Osteocyte (in vitro differentiated cells): ENCODE measurements at regions not wholly inside any gene's neighbourhood (a gene's known extent, or its start where the extent isn't known, plus 50 kb on each side); places are given as distances from the start of the nearest gene placed in this dataset.
"Not testable (repeated sequence)": the region's sequence is repeated elsewhere in the genome, so short reads cannot be mapped to it uniquely, and the experiment has no call there.

Experiments used
- DNase-seq: peaks from one replicate; pipeline ENCODE4 v3.0.0; 2021; ENCODE audit warnings: mixed read lengths; ENCODE audit not compliant: unreplicated experiment; ENCODE audit errors: extremely low spot score
- H3K27ac Mint-ChIP-seq: one replicate; pipeline ENCODE4 v1.8.0; 2021; ENCODE audit warnings: mild to moderate bottlenecking, mixed read lengths; ENCODE audit not compliant: unreplicated experiment
- H3K27me3 Mint-ChIP-seq: one replicate; pipeline ENCODE4 v1.8.0; 2021; ENCODE audit warnings: mixed read lengths; ENCODE audit not compliant: unreplicated experiment
- H3K36me3 Mint-ChIP-seq: one replicate; pipeline ENCODE4 v1.8.0; 2021; ENCODE audit warnings: mixed read lengths; ENCODE audit not compliant: unreplicated experiment
- H3K4me1 Mint-ChIP-seq: one replicate; pipeline ENCODE4 v1.8.0; 2021; ENCODE audit warnings: mixed read lengths; ENCODE audit not compliant: unreplicated experiment
- H3K4me3 Mint-ChIP-seq: one replicate; pipeline ENCODE4 v1.8.0; 2021; ENCODE audit warnings: mild to moderate bottlenecking, moderate library complexity, mixed read lengths; ENCODE audit not compliant: unreplicated experiment
- H3K9me3 Mint-ChIP-seq: one replicate; pipeline ENCODE4 v1.8.0; 2021; ENCODE audit warnings: mixed read lengths; ENCODE audit not compliant: unreplicated experiment
- TF ChIP-seq, protein P1 (sequence below): fragments of 200-600 bp; sonication (generic); IDR thresholded peaks from 2 replicates; pipeline ENCODE4 v1.5.0; 2021; ENCODE audit warnings: antibody characterized with exemption, mild to moderate bottlenecking, moderate library complexity

DNA sequence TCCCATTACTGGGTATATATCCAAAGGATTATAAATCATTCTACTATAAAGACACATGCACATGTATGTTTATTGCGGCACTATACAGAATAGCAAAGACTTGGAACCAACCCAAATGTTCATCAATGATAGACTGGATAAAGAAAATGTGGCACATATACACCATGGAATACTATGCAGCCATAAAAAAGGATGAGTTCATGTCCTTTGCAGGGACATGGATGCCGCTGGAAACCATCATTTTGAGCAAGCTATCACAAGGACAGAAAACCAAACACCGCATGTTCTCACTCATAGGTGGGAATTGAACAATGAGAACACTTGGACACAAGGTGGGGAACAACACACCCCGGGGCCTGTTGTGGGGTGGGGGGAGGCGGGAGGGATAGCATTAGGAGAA, 57.0 kb upstream of the NEUROD1 start:
- not testable (repeated sequence) for H3K36me3 Mint-ChIP-seq, H3K27me3 Mint-ChIP-seq

DNA sequence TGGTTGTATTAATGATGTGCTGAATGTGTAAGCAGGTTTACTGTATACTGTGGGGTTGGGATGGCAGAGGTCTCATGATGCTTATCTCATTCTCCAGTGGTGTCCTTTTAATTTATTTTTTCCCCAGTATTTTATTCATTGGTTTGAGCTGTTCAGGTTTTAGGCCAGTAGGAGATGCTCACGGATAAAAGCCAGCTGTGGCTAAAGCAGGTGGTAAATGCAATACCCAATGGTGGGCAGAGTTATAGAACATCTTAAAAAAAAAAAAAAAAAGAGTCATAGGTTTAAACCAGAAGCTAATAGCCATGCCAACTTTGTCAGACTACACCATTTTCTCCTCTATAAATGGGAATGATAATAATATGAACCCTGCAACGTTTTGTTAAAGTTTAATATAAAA, 57.8 kb upstream of the NEUROD1 start:
- H3K27ac Mint-ChIP-seq, result no peak overlapping the region
- no peak for DNase-seq
- peaks cover 6% of the 10 kb centered on the region for H3K27me3 Mint-ChIP-seq
- TF ChIP-seq, protein P1, sequence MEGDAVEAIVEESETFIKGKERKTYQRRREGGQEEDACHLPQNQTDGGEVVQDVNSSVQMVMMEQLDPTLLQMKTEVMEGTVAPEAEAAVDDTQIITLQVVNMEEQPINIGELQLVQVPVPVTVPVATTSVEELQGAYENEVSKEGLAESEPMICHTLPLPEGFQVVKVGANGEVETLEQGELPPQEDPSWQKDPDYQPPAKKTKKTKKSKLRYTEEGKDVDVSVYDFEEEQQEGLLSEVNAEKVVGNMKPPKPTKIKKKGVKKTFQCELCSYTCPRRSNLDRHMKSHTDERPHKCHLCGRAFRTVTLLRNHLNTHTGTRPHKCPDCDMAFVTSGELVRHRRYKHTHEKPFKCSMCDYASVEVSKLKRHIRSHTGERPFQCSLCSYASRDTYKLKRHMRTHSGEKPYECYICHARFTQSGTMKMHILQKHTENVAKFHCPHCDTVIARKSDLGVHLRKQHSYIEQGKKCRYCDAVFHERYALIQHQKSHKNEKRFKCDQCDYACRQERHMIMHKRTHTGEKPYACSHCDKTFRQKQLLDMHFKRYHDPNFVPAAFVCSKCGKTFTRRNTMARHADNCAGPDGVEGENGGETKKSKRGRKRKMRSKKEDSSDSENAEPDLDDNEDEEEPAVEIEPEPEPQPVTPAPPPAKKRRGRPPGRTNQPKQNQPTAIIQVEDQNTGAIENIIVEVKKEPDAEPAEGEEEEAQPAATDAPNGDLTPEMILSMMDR, result no peak
- no peaks in the 10 kb centered on the region for H3K9me3 Mint-ChIP-seq
- H3K4me1 Mint-ChIP-seq, result peaks cover 6% of the 10 kb centered on the region
- no peak overlapping the region for H3K4me3 Mint-ChIP-seq
- no peaks in the 10 kb centered on the region for H3K36me3 Mint-ChIP-seq

More for the DNA sequence above, 57.0 kb upstream of the NEUROD1 start:
- not testable (repeated sequence) for H3K9me3 Mint-ChIP-seq, H3K4me3 Mint-ChIP-seq, DNase-seq, H3K4me1 Mint-ChIP-seq, H3K27ac Mint-ChIP-seq

DNA sequence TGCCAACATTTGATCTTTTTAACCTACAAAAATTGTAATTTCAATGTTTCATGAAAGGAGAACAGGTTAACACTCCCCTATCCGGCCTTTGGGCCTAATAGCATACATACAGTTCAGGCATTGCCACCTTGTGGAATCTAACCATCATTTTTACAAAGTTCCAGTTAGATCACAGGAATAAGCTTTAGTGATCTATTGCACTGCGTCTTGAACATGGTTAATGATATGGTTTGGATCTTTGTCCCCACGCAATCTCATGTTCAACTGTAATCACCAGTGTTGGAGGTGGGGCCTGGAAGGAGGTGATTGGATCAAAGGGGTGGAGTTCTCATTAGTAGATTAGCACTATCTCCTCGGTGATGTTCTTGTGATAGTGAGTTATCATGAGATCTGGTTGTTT, 58.2 kb upstream of the NEUROD1 start:
- Mint-ChIP-seq H3K4me3 (no peak overlapping the region), H3K9me3 (no peaks in the 10 kb centered on the region), H3K4me1 (peaks cover 10% of the 10 kb centered on the region), H3K27ac (no peak overlapping the region), H3K27me3 (peaks cover 6% of the 10 kb centered on the region), H3K36me3 (no peaks in the 10 kb centered on the region)
- no peak for DNase-seq
- TF ChIP-seq, protein P1, result no peak

DNA sequence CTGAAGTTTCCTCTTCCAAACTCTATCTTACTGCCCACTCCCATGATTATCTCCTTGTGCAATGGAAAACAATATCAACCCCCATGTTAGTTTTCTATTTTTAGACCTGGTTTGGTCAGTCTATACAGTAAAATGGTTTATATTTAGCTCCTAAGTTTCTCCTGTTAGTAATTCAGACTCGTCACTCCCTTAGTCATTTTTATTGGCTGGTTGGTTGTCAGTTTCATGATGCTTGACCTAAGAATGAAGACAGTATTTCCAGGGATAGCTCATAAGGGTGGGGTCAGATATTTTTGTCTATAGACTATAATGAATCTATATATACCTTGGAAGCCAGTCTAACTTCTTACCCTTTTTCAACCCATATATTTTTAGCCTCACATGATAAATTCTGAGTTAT, 61.4 kb upstream of the NEUROD1 start:
- no peak overlapping the region for H3K4me3 Mint-ChIP-seq
- no peaks in the 10 kb centered on the region for H3K36me3 Mint-ChIP-seq
- no peaks in the 10 kb centered on the region for H3K9me3 Mint-ChIP-seq
- H3K27ac Mint-ChIP-seq, result no peak overlapping the region
- no peak for DNase-seq
- TF ChIP-seq, protein P1, result no peak
- H3K4me1 Mint-ChIP-seq, result peaks cover 15% of the 10 kb centered on the region
- H3K27me3 Mint-ChIP-seq, result no peaks in the 10 kb centered on the region

DNA sequence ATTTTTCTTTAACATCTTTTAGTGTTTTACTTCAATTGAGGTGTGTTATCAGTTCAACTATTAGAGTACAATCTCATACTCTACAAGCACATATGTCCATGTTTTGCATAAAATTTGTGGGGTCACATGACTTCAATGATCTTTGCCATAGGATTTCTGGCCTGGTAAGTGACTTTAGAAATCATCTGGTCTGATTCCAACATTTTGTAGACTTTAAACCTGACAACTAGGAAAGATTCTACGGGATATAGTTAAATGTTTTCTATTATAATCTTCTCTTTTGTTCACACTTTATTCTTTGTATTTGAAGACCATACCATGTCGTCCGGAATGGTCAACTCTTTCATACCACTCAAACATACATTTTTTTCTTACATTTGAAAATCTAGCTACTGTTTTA, 62.0 kb upstream of the NEUROD1 start:
- H3K27ac Mint-ChIP-seq, result no peak overlapping the region

More for the DNA sequence above, 62.0 kb upstream of the NEUROD1 start:
- TF ChIP-seq, protein P1, result no peak
- no peak for DNase-seq
- no peaks in the 10 kb centered on the region for H3K36me3 Mint-ChIP-seq
- no peak overlapping the region for H3K4me3 Mint-ChIP-seq
- no peaks in the 10 kb centered on the region for H3K9me3 Mint-ChIP-seq
- H3K27me3 Mint-ChIP-seq, result no peaks in the 10 kb centered on the region
- H3K4me1 Mint-ChIP-seq, result peaks cover 15% of the 10 kb centered on the region
